ENCODE measurements at regions not wholly inside any gene's neighbourhood (a gene's known extent, or its start where the extent isn't known, plus 50 kb on each side); places are given as distances from the start of the nearest gene placed in this dataset.

DNA sequence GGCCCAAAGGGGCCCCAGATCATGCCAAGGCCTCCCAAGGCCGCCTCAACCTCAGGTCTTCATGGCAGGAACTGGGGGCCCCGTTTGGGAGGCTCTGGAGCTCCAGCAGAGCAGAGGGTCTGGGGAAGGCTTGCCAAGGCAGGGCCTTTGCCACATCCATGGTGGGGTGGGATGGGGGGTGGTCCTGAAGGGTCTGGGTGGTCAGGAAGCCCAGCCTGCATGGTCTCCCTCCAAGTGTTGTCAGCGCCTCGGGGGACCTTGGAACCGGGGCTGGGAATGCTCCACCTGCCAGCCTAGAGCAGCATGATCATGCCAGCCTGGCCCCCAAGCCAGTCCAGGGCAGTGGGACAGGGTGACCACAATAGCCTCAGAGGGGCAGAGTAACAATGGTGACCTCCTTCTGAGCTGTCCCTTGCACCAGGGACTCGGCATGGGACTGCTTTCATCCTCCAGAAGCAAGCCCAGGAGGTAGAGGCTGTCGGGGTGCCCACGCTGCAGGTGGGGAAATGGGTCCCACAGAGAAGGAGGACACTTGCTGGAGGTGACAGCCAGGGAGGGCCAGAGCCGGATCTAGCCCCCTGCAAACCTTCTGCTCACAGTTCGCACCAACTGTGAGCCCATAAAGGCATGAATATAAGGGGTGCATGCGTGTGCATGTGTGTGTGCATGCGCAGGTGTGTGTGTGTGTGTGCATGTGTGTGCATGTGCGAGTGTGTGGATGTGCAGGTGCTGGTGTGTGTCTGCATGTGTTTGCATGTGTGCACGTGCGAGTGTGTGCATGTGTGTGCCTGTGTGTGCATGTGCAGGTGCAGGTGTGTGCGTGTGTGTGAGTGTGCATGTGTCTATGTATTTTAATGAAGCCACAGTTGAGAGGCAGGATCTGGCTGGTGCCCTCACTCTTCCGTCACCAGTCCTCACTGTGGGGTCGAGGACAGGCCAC is 63.8 kb downstream of the MYEOV start:
- TF ChIP-seq, protein P1, sequence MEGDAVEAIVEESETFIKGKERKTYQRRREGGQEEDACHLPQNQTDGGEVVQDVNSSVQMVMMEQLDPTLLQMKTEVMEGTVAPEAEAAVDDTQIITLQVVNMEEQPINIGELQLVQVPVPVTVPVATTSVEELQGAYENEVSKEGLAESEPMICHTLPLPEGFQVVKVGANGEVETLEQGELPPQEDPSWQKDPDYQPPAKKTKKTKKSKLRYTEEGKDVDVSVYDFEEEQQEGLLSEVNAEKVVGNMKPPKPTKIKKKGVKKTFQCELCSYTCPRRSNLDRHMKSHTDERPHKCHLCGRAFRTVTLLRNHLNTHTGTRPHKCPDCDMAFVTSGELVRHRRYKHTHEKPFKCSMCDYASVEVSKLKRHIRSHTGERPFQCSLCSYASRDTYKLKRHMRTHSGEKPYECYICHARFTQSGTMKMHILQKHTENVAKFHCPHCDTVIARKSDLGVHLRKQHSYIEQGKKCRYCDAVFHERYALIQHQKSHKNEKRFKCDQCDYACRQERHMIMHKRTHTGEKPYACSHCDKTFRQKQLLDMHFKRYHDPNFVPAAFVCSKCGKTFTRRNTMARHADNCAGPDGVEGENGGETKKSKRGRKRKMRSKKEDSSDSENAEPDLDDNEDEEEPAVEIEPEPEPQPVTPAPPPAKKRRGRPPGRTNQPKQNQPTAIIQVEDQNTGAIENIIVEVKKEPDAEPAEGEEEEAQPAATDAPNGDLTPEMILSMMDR (conservative IDR thresholded peaks at IDR 0.05; ENCODE audit: low read depth, low read length): no peak
- no peak for TF ChIP-seq EZH2 (IDR thresholded peaks at IDR 0.05; ENCODE audit: low read length, unreplicated experiment)
- TF ChIP-seq EZH2phosphoT487 (IDR thresholded peaks at IDR 0.05; ENCODE audit: borderline replicate concordance, low read length): no peak
